ENCODE measurements at regions not wholly inside any gene's neighbourhood (a gene's known extent, or its start where the extent isn't known, plus 50 kb on each side); places are given as distances from the start of the nearest gene placed in this dataset.
"Not testable (repeated sequence)": the region's sequence is repeated elsewhere in the genome, so short reads cannot be mapped to it uniquely, and the experiment has no call there.

- Mint-ChIP-seq H3K27ac (peak overlapping the region in 2 of 6 donors; percentile 18 to 24), H3K4me3 (peak overlapping the region; percentile 66 to 76 (median 72)), H3K9me3 (no peaks in the 10 kb centered on the region), H3K27me3 (ENCODE audit: low read depth in 3 of 3) (peaks cover 2 to 4% (median 4%) of the 10 kb centered on the region in 3 donors), H3K36me3 (no peaks in the 10 kb centered on the region), H3K4me1 (peaks cover 7 to 8% of the 10 kb centered on the region in 2 donors)
- peak; percentile 64 to 75 (median 73) for DNase-seq
These were observed 520.2 kb downstream of the REEP3 start for GRCh38 chr10:64041185-64041988.

- no peak for DNase-seq
- H3K4me3 Mint-ChIP-seq: peak overlapping the region in 4 of 5 donors; percentile 1 to 59 (median 46)
- H3K36me3 Mint-ChIP-seq: no peaks in the 10 kb centered on the region
- peaks cover 7 to 8% of the 10 kb centered on the region in 2 donors for H3K4me1 Mint-ChIP-seq
- no peaks in the 10 kb centered on the region for H3K9me3 Mint-ChIP-seq
- no peak overlapping the region for H3K27ac Mint-ChIP-seq
- peaks cover 0 to 4% (median 4%) of the 10 kb centered on the region in 3 donors for H3K27me3 Mint-ChIP-seq (ENCODE audit: low read depth in 3 of 3)
These were observed 520.8 kb downstream of the REEP3 start for GRCh38 chr10:64041989-64042490.

- Mint-ChIP-seq H3K4me3 (no peak overlapping the region), H3K9me3 (no peaks in the 10 kb centered on the region), H3K36me3 (no peaks in the 10 kb centered on the region), H3K4me1 (peaks cover 7 to 8% of the 10 kb centered on the region in 2 donors), H3K27ac (peak overlapping the region in 1 of 6 donors; percentile 41), H3K27me3 (ENCODE audit: low read depth in 3 of 3) (peaks cover 0 to 6% (median 4%) of the 10 kb centered on the region in 3 donors)
- no peak for DNase-seq
These were observed 522.9 kb downstream of the REEP3 start for GRCh38 chr10:64044098-64044497.

- not testable (repeated sequence) for H3K27ac Mint-ChIP-seq; H3K4me1 Mint-ChIP-seq; H3K27me3 Mint-ChIP-seq (ENCODE audit: low read depth in 3 of 3); H3K4me3 Mint-ChIP-seq; DNase-seq; H3K36me3 Mint-ChIP-seq; H3K9me3 Mint-ChIP-seq
These were observed 523.9 kb downstream of the REEP3 start for GRCh38 chr10:64044957-64045632.

GRCh38 chr10:64054392-64054791 is 533.2 kb downstream of the REEP3 start:
- Mint-ChIP-seq H3K9me3 (no peaks in the 10 kb centered on the region), H3K36me3 (no peaks in the 10 kb centered on the region), H3K4me1 (no peaks in the 10 kb centered on the region), H3K27ac (no peak overlapping the region), H3K4me3 (no peak overlapping the region), H3K27me3 (ENCODE audit: low read depth in 3 of 3) (peaks cover 0 to 5% (median 0%) of the 10 kb centered on the region in 3 donors)
- no peak for DNase-seq

- H3K36me3 Mint-ChIP-seq: no peaks in the 10 kb centered on the region
- H3K4me1 Mint-ChIP-seq: no peaks in the 10 kb centered on the region
- no peak overlapping the region for H3K27ac Mint-ChIP-seq
- DNase-seq: no peak
- H3K27me3 Mint-ChIP-seq (ENCODE audit: low read depth in 3 of 3): peaks cover 0 to 8% (median 1%) of the 10 kb centered on the region in 3 donors
- no peaks in the 10 kb centered on the region for H3K9me3 Mint-ChIP-seq
- no peak overlapping the region for H3K4me3 Mint-ChIP-seq
These were observed 538.7 kb downstream of the REEP3 start for GRCh38 chr10:64059884-64060283.

GRCh38 chr10:64060389-64060788 is 539.2 kb downstream of the REEP3 start:
- H3K27me3 Mint-ChIP-seq (ENCODE audit: low read depth in 3 of 3): peaks cover 0 to 4% (median 1%) of the 10 kb centered on the region in 3 donors
- no peaks in the 10 kb centered on the region for H3K36me3 Mint-ChIP-seq
- H3K4me3 Mint-ChIP-seq: no peak overlapping the region
- H3K9me3 Mint-ChIP-seq: no peaks in the 10 kb centered on the region
- DNase-seq: no peak
- H3K27ac Mint-ChIP-seq: no peak overlapping the region
- no peaks in the 10 kb centered on the region for H3K4me1 Mint-ChIP-seq

- no peak for DNase-seq
- H3K27me3 Mint-ChIP-seq (ENCODE audit: low read depth in 3 of 3): peaks cover 1 to 4% (median 2%) of the 10 kb centered on the region in 3 donors
- H3K27ac Mint-ChIP-seq: no peak overlapping the region
These were observed 541.6 kb downstream of the REEP3 start for GRCh38 chr10:64062793-64063192.

GRCh38 chr10:64067009-64067606 is 545.9 kb downstream of the REEP3 start:
- Mint-ChIP-seq H3K4me3 (no peak overlapping the region), H3K27me3 (ENCODE audit: low read depth in 3 of 3) (peaks cover 0 to 3% (median 2%) of the 10 kb centered on the region in 3 donors), H3K36me3 (no peaks in the 10 kb centered on the region), H3K27ac (no peak overlapping the region), H3K9me3 (no peaks in the 10 kb centered on the region), H3K4me1 (no peaks in the 10 kb centered on the region)
- no peak for DNase-seq

More at GRCh38 chr10:64062793-64063192, 541.6 kb downstream of the REEP3 start:
- Mint-ChIP-seq H3K36me3 (no peaks in the 10 kb centered on the region), H3K9me3 (no peaks in the 10 kb centered on the region), H3K4me3 (no peak overlapping the region), H3K4me1 (no peaks in the 10 kb centered on the region)

- Mint-ChIP-seq H3K4me3 (no peak overlapping the region), H3K4me1 (no peaks in the 10 kb centered on the region), H3K36me3 (no peaks in the 10 kb centered on the region), H3K27me3 (ENCODE audit: low read depth in 3 of 3) (peaks cover 0 to 2% (median 1%) of the 10 kb centered on the region in 3 donors), H3K27ac (no peak overlapping the region), H3K9me3 (no peaks in the 10 kb centered on the region)
- DNase-seq: no peak
These were observed 546.7 kb downstream of the REEP3 start for GRCh38 chr10:64067859-64068258.

GRCh38 chr10:64070241-64070640 is 549.0 kb downstream of the REEP3 start:
- DNase-seq: no peak
- H3K27ac Mint-ChIP-seq: no peak overlapping the region
- H3K4me1 Mint-ChIP-seq: no peaks in the 10 kb centered on the region
- H3K9me3 Mint-ChIP-seq: peaks cover 0 to 7% (median 0%) of the 10 kb centered on the region in 6 donors
- no peak overlapping the region for H3K4me3 Mint-ChIP-seq
- peaks cover 0 to 2% (median 1%) of the 10 kb centered on the region in 3 donors for H3K27me3 Mint-ChIP-seq (ENCODE audit: low read depth in 3 of 3)
- H3K36me3 Mint-ChIP-seq: no peaks in the 10 kb centered on the region

- no peak overlapping the region for H3K4me3 Mint-ChIP-seq
- no peaks in the 10 kb centered on the region for H3K36me3 Mint-ChIP-seq
- peaks cover 0 to 2% (median 1%) of the 10 kb centered on the region in 3 donors for H3K27me3 Mint-ChIP-seq (ENCODE audit: low read depth in 3 of 3)
These were observed 550.0 kb downstream of the REEP3 start for GRCh38 chr10:64071218-64071617.

GRCh38 chr10:64075604-64076003 is 554.4 kb downstream of the REEP3 start:
- Mint-ChIP-seq H3K27me3 (ENCODE audit: low read depth in 3 of 3) (peaks cover 0 to 4% (median 1%) of the 10 kb centered on the region in 3 donors), H3K36me3 (no peaks in the 10 kb centered on the region), H3K9me3 (peaks cover 0 to 7% (median 0%) of the 10 kb centered on the region in 6 donors), H3K4me3 (no peak overlapping the region), H3K4me1 (no peaks in the 10 kb centered on the region), H3K27ac (no peak overlapping the region)
- no peak for DNase-seq

More at GRCh38 chr10:64071218-64071617, 550.0 kb downstream of the REEP3 start:
- peaks cover 0 to 7% (median 0%) of the 10 kb centered on the region in 6 donors for H3K9me3 Mint-ChIP-seq
- DNase-seq: no peak
- no peaks in the 10 kb centered on the region for H3K4me1 Mint-ChIP-seq
- H3K27ac Mint-ChIP-seq: no peak overlapping the region

All from immature natural killer cell (primary cell).